HG02623 (cell line): ENCODE measurements at regions not wholly inside any gene's neighbourhood (a gene's known extent, or its start where the extent isn't known, plus 50 kb on each side); places are given as distances from the start of the nearest gene placed in this dataset.
"Not testable (repeated sequence)": the region's sequence is repeated elsewhere in the genome, so short reads cannot be mapped to it uniquely, and the experiment has no call there.

Source experiments
- ATAC-seq: cut with Tn5 transposase; IDR thresholded peaks from one replicate; pipeline ENCODE4 v1.9.1; 2021; ENCODE audit warnings: moderate library complexity; ENCODE audit not compliant: unreplicated experiment

DNA sequence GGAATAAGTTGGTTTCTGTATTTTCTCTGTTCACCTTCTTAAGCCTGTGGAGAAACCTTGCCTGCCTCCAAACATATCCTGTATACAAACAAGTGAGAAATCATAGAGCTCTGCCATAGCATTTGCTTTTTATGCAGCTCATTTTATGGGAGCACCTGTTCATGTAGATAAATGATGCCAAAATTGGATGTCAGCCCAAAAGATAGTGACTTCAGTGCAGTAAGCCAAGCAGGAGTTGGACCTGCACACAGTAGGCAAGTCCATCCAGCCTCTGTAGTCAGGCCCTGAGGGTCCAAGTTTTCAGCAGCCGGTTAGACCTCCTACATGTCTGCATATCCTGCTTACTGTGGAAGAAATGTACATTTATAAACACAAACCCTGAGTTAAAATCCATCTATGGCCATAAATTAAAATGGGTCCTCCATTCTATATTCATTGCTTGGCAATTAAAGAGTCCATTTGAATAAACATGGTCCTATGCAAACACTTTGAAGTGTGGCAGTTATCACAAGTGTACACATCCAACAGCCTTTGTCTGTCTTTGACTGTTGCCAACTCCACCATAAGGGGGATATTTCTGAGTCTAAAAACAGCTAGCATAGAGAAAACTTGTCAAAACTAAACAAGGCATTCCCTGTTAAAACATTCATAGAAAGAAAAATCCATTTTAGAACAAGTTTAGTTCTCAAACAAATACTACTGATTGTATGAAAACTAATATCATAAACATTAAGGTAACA, 847.8 kb downstream of the RPS29 start:
- ATAC-seq, result no peak

DNA sequence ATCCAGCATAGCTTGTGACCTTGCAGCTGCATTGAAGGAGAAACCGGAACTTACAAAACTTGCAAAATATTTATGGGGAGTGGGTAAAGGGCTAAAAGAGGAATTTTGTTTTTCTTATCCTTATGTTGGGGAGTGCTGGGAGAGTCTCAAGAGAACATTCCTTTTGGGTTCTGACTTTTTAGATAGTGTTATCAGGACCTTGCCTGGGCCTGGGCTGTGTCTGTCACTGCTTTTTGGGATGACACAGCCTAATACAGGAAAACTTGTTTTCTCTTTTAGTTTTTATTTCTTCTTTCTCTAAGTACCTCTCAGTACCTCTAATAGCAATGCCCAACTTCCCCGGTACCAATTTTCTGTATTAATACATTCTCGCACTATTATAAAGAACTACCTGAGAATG, 850.6 kb downstream of the RPS29 start:
- ATAC-seq, result no peak

DNA sequence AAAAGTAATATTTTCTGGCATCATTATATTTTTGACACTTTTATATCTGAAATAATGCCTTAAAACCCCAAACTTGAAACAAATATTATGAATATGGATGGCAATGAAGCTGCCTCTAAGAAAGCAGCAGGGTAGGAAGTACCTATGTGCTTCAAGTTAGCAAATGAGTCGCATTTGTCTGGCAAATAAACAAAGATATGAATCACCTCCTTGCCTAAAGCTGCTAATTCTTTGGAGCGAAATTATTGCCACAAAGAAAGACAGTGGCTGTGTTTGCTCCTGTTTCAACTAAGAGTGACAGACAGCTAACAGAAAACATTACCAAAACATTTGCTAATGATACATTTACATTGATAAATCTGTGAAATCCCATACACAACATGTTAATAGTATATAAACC, 854.9 kb downstream of the RPS29 start:
- no peak for ATAC-seq

DNA sequence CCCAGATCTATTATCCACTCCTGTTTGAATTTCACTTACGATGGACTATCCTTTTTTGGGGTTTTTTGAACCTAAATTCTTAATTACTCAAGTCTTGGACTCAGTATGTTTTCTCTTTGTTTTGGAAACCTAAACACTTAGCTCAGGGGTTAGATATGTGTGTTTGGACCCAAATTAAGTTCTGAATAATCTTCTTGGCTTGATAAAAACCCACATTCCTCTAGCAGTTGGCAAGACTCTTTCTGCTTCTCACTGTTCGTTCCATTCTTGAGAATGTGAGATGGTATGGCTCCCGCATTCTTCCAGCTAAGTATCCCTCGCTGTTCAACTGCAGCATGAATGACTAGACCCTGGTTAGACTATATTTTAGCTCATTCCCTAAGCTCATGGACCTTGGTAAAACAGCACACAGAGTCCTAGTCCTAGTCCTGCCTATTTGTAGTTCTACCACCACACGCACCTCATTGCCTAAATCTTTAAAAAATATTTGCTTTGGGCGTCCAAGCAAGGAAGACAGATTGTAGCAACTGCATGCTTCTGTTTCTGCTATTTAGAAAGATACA, 860.0 kb downstream of the RPS29 start:
- no peak for ATAC-seq

DNA sequence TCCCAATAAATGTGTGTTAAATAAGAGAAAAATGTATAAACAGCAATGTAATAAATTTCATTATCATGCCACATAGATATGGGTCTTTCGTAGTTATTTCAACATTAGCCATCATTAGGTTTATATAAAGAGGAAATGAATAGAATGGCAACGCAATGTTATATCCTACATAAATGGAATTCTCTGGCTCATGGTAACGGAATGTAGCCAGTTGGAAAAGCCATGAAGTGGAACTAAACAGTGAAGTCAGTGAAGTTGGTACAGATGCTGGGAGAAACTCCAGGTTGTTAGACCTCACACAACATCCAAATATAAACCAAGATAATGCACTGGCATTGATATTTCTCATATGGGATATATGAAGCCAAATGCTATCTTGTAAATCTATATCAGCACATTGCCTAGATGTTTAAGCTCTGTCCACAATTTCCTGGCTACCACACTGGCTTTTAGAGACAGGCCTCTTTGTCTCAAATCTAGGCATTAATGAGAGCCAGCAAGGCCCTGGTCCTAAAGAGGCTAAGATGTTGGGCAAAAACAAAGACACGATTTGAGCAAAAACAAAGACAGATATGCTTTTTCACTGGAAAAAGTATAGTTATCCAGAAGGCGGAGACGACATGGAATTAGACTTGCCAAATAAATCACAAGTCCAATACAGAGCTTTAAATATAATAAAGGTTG, 861.0 kb downstream of the RPS29 start:
- ATAC-seq, result no peak

DNA sequence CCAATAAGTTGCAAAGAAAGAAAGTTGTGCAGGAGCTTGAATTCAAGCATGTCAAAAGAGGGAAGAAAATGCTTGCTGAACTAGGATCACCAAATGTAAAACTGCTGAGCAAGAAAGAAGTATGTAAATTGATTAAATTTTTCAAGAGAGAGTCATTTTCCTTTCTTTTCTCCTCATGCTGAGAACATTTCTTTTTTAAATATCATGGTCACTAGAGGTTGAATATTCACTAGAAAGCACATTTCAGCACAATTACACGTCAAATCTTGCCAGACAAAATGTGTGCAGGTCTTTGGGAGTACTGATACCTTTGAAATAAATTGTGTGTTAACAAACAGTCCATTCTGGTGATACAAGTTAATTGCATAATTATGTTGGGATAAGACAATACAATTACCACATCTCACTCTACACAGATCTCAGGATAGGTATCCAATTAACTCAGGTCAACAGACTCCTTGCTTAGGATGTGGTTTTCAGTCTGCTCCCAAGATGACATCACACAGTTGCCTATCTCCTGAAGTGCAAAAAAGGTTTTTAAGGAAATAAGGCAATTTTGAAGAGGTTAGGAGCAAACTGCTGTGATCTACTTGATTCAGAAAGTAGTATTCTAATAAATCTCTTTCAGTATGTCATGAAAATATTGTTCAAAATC, 862.2 kb downstream of the RPS29 start:
- no peak for ATAC-seq

DNA sequence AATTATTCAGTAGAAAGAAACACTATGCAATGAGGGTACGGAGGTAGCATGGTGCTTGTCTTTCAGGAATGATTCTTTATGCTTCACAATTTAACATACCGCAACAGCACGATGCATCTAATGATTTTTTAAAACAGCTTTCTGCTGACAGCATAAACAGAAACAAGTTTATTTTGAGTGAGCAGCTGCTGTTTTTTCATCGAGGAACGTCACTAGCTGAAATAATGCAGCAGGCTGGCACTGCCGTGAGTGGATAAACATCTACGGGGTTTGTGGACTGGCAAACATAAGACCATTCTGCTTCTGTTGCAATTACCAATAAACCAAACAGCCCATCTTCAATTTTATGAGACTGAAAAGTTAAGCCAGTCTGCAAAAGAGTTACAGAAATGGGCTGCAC, 871.8 kb downstream of the RPS29 start:
- no peak for ATAC-seq

DNA sequence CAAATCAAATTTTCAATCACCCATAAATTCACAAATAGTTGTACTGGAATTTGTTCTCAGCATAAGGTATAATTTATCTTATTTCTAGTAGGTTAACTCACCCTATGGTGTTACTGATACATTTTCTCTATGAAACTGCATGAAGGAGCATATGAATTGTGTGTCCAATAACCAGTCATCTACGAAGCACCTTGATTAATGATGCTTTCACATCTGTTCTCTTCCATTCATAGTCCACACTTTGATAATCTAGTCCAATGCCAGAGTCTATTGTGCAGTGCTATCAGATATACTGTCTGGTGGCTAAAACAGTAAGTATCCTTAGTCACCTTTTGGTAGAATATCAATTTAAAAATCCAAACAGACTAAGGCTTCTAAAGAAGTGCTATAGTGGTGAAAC, 876.0 kb downstream of the RPS29 start:
- ATAC-seq, result no peak

DNA sequence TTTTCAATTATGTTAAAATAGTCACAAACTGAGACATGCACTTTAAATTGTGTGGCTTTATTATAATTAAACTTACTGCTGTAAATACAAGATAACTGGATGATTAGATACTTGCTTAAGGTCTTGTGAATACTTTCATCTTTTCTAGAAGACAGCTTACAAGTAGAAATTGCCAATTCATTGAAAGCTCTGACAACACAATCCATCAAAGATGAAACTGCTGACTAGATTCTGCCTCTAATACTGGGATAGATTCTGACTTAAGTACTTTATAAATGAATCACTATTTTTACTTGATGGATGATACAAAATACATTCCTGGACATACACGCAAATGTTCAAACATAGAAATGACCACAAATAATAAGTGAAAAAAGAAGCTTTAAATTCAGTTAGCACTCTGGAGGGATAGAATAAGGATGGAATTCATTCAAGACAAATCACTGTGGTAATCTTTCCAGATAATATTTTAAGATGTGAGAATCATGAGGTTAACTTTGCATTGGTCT, 876.8 kb downstream of the RPS29 start:
- ATAC-seq, result no peak

DNA sequence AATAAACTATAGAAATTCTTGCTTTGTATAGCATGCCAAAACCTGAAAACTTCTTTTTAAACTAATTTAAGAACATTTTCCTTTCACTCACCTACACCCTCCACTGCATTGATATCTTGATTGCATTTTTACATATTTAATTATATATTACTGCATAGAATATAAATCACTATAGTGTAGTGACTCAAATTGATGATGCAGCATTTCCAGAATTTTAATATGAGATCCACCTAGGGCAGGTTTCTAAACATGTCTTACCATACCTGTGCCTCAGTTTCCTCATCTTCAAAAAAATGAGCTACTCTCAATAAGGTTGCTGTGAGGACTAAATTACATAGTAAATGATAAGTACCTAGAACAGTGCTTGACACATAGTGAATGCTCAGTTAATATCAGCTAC, 881.5 kb downstream of the RPS29 start:
- ATAC-seq, result no peak

DNA sequence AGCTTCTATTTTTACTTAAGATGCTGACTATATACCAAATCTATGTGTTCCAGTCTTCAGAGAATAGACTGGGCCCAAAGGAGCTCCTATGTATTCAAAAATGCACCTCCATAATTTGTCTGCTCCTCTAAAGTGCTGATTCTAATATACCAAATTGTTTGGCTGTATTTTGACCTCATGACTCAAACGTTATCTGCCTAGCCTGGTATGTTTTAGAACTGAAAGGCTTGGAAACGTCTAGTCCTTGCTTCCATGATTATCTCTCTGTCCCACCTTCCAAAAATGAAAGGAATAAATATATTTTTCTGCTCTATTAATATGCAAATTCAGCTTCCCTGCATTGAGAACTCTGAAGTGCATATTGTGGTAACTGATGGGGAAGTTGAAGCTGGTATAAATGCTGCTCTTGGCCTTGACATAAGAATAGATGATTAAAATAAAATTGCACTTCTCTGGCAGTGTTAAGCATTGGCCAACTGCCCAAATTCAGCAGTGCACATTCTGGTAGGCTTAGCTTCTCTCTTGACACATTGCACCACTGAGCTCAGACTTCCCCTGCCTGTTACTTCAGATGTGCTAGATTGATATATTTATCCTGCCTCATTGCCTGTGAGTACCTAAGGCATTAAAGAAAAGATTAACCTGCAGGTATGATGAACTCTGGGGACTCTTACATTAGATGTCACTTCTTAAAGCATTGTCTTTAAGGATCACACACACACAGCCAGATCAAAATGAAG, 882.3 kb downstream of the RPS29 start:
- ATAC-seq, result no peak

DNA sequence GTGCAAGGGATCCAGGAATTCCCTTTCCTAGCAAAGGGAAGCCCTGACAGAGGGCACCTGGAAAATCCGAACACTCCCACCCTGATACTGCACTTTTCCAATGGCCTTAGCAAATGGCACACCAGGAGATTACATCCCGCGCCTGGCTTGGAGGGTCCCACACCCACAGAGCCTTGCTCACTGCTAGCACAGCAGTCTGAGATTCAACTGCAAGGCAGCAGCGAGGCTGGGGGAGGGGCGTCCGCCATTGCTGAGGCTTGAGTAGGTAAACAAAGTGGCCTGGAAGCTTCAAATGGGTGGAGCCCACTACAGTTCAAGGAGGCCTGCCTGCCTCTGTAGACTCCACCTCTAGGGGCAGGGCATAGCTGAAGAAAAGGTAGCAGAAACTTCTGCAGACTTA, 888.8 kb downstream of the RPS29 start:
- not testable (repeated sequence) for ATAC-seq

DNA sequence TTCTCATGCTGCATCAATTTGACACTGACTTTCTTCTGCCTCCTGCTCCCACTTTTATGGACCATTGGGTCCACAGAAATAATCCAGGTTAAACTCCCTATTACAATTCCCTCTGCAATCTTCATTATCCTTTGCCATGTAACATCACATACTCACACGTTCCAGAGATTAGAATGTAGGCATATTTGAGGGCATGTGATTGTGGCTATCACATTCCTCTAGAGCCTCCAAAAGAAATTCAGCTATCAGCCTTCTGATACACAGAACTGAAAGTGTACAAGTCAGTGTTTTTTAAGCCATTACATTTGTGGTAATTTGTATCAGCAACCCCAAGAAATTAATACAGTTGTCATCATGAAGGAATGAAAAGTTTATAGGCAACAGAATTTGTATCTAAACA, 892.4 kb downstream of the RPS29 start:
- ATAC-seq, result no peak

DNA sequence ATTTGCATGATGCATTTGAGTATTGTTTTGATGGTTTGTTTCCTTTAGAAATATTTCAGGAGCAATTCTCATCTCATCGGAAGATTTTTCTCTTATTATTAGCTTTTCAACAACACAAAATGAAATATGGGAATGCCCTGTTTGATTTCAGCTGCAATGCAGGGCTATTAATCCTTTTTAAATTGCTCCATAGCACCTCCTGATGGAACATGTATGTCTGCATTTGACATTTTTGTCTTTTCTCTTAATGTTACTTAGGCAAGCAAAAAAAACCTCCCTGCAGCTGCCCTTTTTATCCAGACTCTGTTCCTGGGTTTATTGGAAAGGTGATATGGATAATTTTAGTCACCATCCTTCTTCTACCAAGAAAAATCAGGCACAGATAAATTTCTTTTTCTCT, 895.8 kb downstream of the RPS29 start:
- ATAC-seq, result no peak

DNA sequence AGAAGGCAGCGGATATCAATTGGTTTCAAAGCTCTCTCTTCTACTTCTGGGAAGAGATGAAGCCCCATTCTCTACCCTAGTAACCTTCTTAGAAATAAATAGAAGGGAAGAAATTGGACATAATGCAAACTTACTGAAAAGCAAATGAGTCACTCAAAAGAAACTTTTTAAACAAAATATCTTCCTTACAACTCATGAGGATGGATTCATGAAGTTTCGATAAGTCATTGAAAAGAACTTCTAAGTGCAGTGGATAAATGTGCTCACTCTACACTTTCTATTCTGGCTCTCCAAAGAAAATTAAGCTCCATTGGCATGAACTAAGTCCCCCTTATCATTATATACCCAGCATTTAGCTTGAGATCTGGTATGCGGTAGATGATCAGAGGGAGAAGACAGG, 899.5 kb downstream of the RPS29 start:
- no peak for ATAC-seq

DNA sequence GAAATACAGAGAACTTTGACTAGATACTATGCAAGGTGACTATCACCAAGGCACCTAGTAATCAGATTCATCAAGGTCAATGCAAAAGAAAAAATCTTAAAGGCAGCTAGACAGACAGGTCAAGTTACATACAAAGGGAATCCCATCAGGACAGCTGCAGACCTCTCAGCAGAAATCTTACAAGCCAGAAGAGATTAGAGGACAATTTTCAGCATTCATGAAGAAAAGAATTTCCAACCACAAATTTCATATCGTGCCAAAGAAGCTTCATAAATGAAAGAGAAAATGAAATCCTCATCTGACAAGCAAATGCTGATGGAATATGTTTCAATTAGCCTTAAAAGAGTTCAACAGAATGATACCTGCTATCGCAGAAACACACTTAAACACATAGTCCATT, 913.7 kb downstream of the RPS29 start:
- no peak for ATAC-seq

DNA sequence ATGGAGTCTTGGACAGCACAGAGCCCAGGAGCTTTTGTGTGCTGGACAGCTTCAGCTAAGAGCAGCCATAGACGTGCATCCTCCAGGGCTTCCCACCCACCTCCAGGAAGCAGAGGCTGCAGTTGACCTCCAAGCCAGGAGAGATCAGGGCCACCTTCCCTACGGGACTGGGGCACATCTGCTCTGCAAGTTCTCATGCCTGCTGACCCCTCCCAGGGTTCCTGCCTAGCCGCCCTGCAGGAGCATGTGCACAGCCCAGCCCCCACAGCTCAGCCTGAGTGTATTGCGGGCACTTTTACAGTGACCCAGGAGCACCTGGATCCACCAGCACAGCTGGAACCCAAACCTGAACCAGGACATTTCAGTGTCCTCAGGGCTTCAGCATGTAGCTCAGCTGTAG, 915.2 kb downstream of the RPS29 start:
- no peak for ATAC-seq

DNA sequence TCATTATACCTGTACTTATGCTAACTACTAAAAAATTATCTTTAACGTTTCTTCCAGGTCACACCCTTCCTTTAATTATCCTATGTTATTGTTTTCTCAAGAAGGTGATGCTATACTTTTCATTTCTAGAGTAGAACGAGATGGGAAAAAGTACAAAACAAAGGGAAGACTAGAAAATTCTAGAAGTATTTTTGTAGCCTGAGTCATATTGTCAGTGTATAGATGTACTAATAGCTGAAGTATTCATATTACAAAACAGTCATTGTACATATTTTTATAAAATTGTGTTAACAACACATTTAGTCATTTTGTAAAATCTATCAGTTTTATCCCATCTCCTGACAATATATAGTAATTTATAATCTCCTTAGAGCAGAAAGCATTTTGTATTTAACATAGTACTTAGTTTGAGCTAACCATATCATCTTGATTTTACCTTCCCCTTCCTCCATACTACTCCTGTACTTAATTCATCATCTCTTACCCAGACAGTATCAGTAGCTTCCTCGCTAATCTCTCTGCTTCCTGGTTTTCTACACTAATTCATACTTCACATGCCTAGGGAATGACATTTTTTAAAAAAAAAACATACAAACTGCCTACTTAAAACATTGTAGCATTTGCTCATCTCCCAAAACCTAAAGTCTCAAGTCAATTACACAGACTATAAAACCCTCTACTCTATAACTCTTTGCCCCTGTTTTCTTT, 920.9 kb downstream of the RPS29 start:
- no peak for ATAC-seq

DNA sequence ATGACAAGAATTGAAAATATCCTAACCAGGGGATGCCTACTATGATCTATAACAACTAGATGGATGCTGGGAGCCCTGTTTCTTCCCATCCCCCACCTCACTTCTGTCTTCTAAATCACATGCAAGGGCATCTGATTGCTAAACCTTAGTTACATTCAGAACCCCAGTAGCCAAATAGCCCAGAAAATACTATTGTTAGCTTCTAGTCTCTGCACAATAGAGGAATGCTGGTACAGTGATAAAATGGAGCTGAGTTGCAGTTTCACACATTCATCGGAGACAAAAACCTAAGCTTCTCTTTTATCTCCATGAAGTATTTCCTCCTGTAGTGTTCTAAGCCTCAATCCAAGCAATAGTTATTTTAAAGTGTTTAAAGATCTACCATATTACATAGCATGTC, 942.9 kb downstream of the RPS29 start:
- no peak for ATAC-seq

DNA sequence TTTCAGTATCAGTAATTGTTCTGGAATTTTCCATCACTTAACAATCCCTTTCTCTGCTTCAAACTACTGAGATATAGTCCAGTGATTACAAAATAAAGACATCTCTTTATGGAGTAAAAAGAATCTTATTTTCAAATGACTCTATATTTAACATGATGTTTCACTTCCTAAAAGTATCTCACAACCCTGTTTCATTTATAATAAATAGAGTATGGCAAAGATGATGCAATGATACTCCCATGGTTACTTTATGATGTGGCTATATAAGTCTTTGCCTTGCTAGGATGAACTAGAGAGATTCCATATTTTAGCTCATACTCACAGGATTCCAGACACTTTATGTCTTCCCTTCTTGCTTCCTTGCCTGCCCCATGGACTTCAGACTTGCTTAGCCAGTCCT, 953.5 kb upstream of the MDGA2 start:
- ATAC-seq, result no peak
